NB4 (cell line): ENCODE measurements at regions not wholly inside any gene's neighbourhood (a gene's known extent, or its start where the extent isn't known, plus 50 kb on each side); places are given as distances from the start of the nearest gene placed in this dataset.

ENCODE experiments used
- CTCF ChIP-seq: IDR thresholded peaks from one replicate; pipeline ENCODE4 v1.5.1; 2012; ENCODE audit warnings: low read depth, low read length
- MYC ChIP-seq: IDR thresholded peaks from 2 replicates; pipeline ENCODE4 v1.6.1; 2011; ENCODE audit warnings: low read depth, low read length

GRCh38 chr6:104411302-104411701 lies 448.4 kb downstream of the HACE1 start:
- TF ChIP-seq CTCF (no peak), MYC (no peak)
